Transverse colon (tissue), 4 donors: ENCODE measurements at regions not wholly inside any gene's neighbourhood (a gene's known extent, or its start where the extent isn't known, plus 50 kb on each side); places are given as distances from the start of the nearest gene placed in this dataset.

ENCODE experiments used
- CTCF ChIP-seq, 5 experiments: fragments of 200-600 bp in 3 of 5; fragments of 450-650 bp in 2 of 5; sonication (generic) in 3 of 5; IDR thresholded peaks; 1 replicate in 2 of 5; 2 replicates in 3 of 5; pipeline ENCODE4 v1.5.1; 2016 to 2017; ENCODE audit warnings: antibody characterized with exemption in 5 of 5, inconsistent platforms in 3 of 5, mild to moderate bottlenecking in 2 of 5, moderate library complexity in 1 of 5
- EP300 ChIP-seq: sonication (generic); formaldehyde crosslinking; IDR thresholded peaks from one replicate; pipeline ENCODE4 v1.6.1; 2017; ENCODE audit warnings: antibody characterized with exemption, low read depth
- POLR2A ChIP-seq: fragments of 450-650 bp; IDR thresholded peaks from one replicate; pipeline ENCODE4 v1.6.1; 2016; ENCODE audit warnings: antibody characterized with exemption, mild to moderate bottlenecking, moderate library complexity
- POLR2AphosphoS5 ChIP-seq, 3 donors: sonication (generic); formaldehyde crosslinking; IDR thresholded peaks; one replicate each; pipeline ENCODE4 v1.6.1; 2016; ENCODE audit warnings: antibody characterized with exemption in 3 of 3

GRCh38 chr21:43295066-43295958, 126.5 kb downstream of the CRYAA start:
- TF ChIP-seq POLR2A (no peak), CTCF (IDR thresholded peaks at IDR 0.05) (no peak), POLR2AphosphoS5 (IDR thresholded peaks at IDR 0.05) (no peak), EP300 (no peak)
